ENCODE measurements at regions not wholly inside any gene's neighbourhood (a gene's known extent, or its start where the extent isn't known, plus 50 kb on each side); places are given as distances from the start of the nearest gene placed in this dataset.

DNA sequence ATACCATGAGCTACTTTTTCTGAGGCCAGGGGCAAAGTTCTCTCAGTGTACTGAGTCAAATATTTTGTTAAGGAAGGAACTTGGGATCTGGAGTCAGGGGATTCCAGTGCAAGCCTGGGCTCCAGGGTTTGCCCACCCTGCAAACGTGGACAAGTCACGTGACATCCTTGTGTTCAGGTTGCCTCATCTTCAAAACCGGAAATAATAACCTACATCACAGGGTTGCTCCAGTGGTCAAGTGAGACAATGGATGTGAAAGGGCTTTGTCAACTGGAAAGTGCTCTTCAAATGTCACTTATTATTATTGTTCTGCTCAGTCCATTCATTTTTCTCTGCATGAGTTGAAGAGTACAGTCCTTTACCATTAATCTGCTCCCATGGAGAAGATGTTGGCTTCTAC, 414.9 kb downstream of the COG6 start:
- Mint-ChIP-seq H3K4me1 (ENCODE audit: low read depth) (peaks cover 28% of the 10 kb centered on the region), H3K27ac (no peak overlapping the region), H3K36me3 (ENCODE audit: low read depth) (no peaks in the 10 kb centered on the region), H3K27me3 (no peaks in the 10 kb centered on the region), H3K9me3 (no peaks in the 10 kb centered on the region), H3K4me3 (no peak overlapping the region)
- intact Hi-C loops (cut with DNase I, micrococcal nuclease), result loop anchor here in 1 of 2 experiments (5.0 kb wide), 1 partner anchor 117 kb away; no protein-coding TSS in a partner anchor
- DNase-seq, result no peak
- peaks cover 15% of the 10 kb centered on the region for H3K4me1 ChIP-seq (ENCODE audit: insufficient read depth, low read length)
- no peak overlapping the region for H3K27ac ChIP-seq (ENCODE audit: low read depth in 1 of 2, low read length in 2 of 2)
- TF ChIP-seq, protein P1, sequence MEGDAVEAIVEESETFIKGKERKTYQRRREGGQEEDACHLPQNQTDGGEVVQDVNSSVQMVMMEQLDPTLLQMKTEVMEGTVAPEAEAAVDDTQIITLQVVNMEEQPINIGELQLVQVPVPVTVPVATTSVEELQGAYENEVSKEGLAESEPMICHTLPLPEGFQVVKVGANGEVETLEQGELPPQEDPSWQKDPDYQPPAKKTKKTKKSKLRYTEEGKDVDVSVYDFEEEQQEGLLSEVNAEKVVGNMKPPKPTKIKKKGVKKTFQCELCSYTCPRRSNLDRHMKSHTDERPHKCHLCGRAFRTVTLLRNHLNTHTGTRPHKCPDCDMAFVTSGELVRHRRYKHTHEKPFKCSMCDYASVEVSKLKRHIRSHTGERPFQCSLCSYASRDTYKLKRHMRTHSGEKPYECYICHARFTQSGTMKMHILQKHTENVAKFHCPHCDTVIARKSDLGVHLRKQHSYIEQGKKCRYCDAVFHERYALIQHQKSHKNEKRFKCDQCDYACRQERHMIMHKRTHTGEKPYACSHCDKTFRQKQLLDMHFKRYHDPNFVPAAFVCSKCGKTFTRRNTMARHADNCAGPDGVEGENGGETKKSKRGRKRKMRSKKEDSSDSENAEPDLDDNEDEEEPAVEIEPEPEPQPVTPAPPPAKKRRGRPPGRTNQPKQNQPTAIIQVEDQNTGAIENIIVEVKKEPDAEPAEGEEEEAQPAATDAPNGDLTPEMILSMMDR (IDR thresholded peaks at IDR 0.05), result no peak
- no peaks in the 10 kb centered on the region for H3K9me3 ChIP-seq (ENCODE audit: control insufficient read depth in 1 of 2, insufficient read depth in 1 of 2, low read length in 2 of 2)
- ChIA-PET POLR2A (interaction anchor here (1.6 to 2.2 kb wide), 3 partner anchors 117 to 245 kb away, joined by 4 to 15 read pairs (median 15); no protein-coding TSS in a partner anchor), CTCF (interaction anchor here (1.1 to 1.7 kb wide), 2 partner anchors 10 to 577 kb away, joined by 3 to 4 read pairs; no protein-coding TSS in a partner anchor)
- H3K4me3 ChIP-seq (ENCODE audit: low read length), result no peak overlapping the region
- H3K36me3 ChIP-seq (ENCODE audit: insufficient read depth, low read length), result no peaks in the 10 kb centered on the region
- ATAC-seq (ENCODE audit: poor library complexity), result no peak
- H3K27me3 ChIP-seq (ENCODE audit: control insufficient read depth in 1 of 2, insufficient read depth in 2 of 2, low read length in 2 of 2), result no peaks in the 10 kb centered on the region

DNA sequence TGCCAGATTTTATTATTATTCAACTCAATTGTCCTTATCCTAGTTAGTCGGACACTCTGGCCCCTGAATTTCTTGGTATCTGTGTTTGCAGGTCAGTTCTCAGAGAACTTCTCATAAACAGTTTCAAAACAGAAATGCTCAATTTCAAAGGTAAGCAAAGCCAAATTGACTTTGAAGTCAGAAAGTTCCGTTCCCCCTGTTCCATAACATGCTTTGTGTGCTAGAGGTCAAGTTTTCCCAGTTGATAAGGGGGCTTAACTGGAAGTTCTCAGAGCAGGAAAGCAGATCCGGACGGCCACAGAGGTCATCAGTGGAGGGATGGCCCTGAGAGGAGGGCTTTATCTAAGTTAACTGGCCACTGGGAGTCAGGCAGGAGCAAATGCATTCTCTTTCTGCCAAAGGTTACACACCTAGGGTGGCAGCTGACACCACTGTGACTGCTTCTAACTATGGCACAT, 417.2 kb downstream of the COG6 start:
- no peaks in the 10 kb centered on the region for H3K9me3 Mint-ChIP-seq
- intact Hi-C loops (cut with DNase I, micrococcal nuclease), result loop anchor here in 1 of 2 experiments (5.0 kb wide), 1 partner anchor 115 kb away; no protein-coding TSS in a partner anchor

DNA sequence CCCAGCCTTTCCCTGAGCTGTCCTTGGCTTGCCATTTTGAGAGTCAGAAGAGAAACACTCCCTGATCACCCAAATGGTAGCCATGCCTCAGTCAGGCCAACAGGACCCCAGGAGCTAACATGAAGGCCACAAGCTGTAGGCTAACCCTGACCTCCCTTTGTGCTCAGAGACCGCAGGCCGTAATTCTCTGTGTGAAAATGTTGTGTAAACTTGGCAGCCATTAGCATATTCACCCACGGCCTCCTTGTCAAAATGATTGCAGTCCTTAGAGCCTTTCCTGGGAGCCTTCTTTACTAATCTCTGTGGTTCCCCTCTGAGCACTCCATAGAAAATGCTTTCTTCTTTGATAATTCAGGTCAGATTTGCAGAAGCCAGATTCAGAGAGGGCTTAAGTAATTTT, 418.9 kb downstream of the COG6 start:
- H3K27ac ChIP-seq (ENCODE audit: low read depth in 1 of 2, low read length in 2 of 2), result no peak overlapping the region
- ChIA-PET CTCF (interaction anchor here (1.0 kb wide), 1 partner anchor 246 kb away, joined by 4 read pairs; no protein-coding TSS in a partner anchor), POLR2A (interaction anchor here (0.7 kb wide), 2 partner anchors 12 to 113 kb away, joined by 3 to 4 read pairs; no protein-coding TSS in a partner anchor)
- peaks cover 25% of the 10 kb centered on the region for H3K4me1 Mint-ChIP-seq (ENCODE audit: low read depth)
- TF ChIP-seq, protein P1 (IDR thresholded peaks at IDR 0.05), result no peak
- DNase-seq (no peak), ATAC-seq (ENCODE audit: poor library complexity) (no peak)
- H3K27me3 ChIP-seq (ENCODE audit: control insufficient read depth in 1 of 2, insufficient read depth in 2 of 2, low read length in 2 of 2), result no peaks in the 10 kb centered on the region
- H3K9me3 Mint-ChIP-seq, result no peaks in the 10 kb centered on the region
- no peak overlapping the region for H3K4me3 Mint-ChIP-seq
- no peak overlapping the region for H3K27ac Mint-ChIP-seq
- no peaks in the 10 kb centered on the region for H3K27me3 Mint-ChIP-seq
- intact Hi-C loops (cut with DNase I, micrococcal nuclease), result loop anchor here in 1 of 2 experiments (5.0 kb wide), 1 partner anchor 113 kb away; no protein-coding TSS in a partner anchor
- H3K4me3 ChIP-seq (ENCODE audit: low read length), result no peak overlapping the region
- no peaks in the 10 kb centered on the region for H3K9me3 ChIP-seq (ENCODE audit: control insufficient read depth in 1 of 2, insufficient read depth in 1 of 2, low read length in 2 of 2)
- peaks cover 11% of the 10 kb centered on the region for H3K4me1 ChIP-seq (ENCODE audit: insufficient read depth, low read length)
- H3K36me3 ChIP-seq (ENCODE audit: insufficient read depth, low read length), result no peaks in the 10 kb centered on the region
- no peaks in the 10 kb centered on the region for H3K36me3 Mint-ChIP-seq (ENCODE audit: low read depth)

More for the DNA sequence above, 417.2 kb downstream of the COG6 start:
- TF ChIP-seq, protein P1 (IDR thresholded peaks at IDR 0.05), result no peak
- no peak for DNase-seq
- Histone ChIP-seq H3K4me3 (ENCODE audit: low read length) (no peak overlapping the region), H3K36me3 (ENCODE audit: insufficient read depth, low read length) (no peaks in the 10 kb centered on the region), H3K27ac (ENCODE audit: low read depth in 1 of 2, low read length in 2 of 2) (no peak overlapping the region), H3K27me3 (ENCODE audit: control insufficient read depth in 1 of 2, insufficient read depth in 2 of 2, low read length in 2 of 2) (no peaks in the 10 kb centered on the region), H3K9me3 (ENCODE audit: control insufficient read depth in 1 of 2, insufficient read depth in 1 of 2, low read length in 2 of 2) (no peaks in the 10 kb centered on the region), H3K4me1 (ENCODE audit: insufficient read depth, low read length) (peaks cover 15% of the 10 kb centered on the region)
- no peak for ATAC-seq (ENCODE audit: poor library complexity)
- ChIA-PET CTCF (no interaction called here), POLR2A (no interaction called here)
- Mint-ChIP-seq H3K4me3 (no peak overlapping the region), H3K27me3 (no peaks in the 10 kb centered on the region), H3K4me1 (ENCODE audit: low read depth) (peaks cover 28% of the 10 kb centered on the region), H3K27ac (no peak overlapping the region), H3K36me3 (ENCODE audit: low read depth) (no peaks in the 10 kb centered on the region)
